AG10803 (cell line): ENCODE measurements at regions not wholly inside any gene's neighbourhood (a gene's known extent, or its start where the extent isn't known, plus 50 kb on each side); places are given as distances from the start of the nearest gene placed in this dataset.

Experiments used
- DNase-seq: peaks from one replicate; pipeline ENCODE4 v3.0.0; 2010; ENCODE audit warnings: low read depth
- H3K4me3 ChIP-seq: 2 replicates; pipeline ENCODE4 v1.5.1; 2011; ENCODE audit warnings: mild to moderate bottlenecking, low read length, control low read depth
- TF ChIP-seq, protein P1 (sequence below): conservative IDR thresholded peaks from 2 replicates; pipeline ENCODE4 v1.5.1; 2011; ENCODE audit warnings: mild to moderate bottlenecking, low read length, control low read depth, inconsistent platforms

DNA sequence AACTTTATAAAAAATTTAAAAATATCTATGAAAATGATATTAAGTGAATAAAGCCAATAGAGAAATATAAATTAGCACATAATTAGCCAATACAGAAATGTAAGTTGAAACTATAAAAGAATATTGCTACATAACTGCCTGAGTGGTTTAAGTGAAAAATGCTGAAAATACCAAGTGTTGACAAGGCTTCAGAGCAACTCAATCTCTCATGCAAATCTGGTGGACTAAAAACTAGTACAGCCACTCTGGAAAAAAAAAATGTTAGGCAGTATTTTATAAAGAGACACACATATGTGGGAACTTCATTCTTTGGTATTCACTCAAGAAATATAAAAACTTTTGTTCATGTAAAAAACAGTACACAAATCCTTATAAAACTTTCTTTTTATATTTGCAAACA lies 833.7 kb upstream of the ROBO1 start:
- DNase-seq = no peak
- H3K4me3 ChIP-seq = no peak overlapping the region
- TF ChIP-seq, protein P1, sequence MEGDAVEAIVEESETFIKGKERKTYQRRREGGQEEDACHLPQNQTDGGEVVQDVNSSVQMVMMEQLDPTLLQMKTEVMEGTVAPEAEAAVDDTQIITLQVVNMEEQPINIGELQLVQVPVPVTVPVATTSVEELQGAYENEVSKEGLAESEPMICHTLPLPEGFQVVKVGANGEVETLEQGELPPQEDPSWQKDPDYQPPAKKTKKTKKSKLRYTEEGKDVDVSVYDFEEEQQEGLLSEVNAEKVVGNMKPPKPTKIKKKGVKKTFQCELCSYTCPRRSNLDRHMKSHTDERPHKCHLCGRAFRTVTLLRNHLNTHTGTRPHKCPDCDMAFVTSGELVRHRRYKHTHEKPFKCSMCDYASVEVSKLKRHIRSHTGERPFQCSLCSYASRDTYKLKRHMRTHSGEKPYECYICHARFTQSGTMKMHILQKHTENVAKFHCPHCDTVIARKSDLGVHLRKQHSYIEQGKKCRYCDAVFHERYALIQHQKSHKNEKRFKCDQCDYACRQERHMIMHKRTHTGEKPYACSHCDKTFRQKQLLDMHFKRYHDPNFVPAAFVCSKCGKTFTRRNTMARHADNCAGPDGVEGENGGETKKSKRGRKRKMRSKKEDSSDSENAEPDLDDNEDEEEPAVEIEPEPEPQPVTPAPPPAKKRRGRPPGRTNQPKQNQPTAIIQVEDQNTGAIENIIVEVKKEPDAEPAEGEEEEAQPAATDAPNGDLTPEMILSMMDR = no peak

DNA sequence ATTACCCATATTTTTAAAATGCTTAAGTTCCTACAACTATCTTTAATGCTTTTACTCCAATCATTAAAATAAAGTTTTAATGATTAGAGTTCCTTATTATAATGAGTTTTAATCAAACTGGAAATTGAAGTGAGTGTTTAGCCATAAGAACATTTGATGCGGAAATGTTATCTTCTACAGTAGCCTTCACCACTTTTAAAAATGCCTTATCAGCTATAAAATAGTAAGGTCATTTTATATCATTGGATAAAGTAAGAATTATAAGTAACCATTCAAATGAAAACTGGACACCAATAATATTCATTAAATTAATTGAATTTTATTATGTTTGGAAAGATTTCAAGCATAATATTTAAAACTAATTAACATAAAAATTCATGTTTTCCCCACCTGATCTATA lies 825.0 kb upstream of the ROBO1 start:
- no peak overlapping the region for H3K4me3 ChIP-seq
- DNase-seq = no peak
- TF ChIP-seq, protein P1 = no peak

GRCh38 chr3:80586338-80586737 lies 818.5 kb upstream of the ROBO1 start:
- no peak for DNase-seq
- no peak overlapping the region for H3K4me3 ChIP-seq
- TF ChIP-seq, protein P1 = no peak

DNA sequence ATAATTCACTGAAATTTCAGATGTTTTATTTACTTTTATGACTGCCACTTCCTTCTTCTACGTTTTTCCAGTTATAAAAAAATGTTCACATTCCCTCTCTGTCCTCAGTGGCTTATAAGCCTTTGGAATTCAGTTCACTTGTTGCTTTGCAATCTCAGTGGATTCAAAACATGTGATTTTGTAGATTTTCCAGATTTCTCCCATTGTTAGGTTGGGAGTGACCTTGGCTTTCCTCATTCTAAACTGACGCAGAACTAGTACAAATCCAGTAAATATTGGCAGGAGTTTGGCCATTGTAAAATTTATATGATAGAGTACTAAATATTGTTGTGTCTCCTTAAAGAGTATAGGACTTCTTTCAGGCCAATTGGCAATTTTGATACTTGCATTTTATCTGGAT lies 812.3 kb upstream of the ROBO1 start:
- no peak for DNase-seq
- H3K4me3 ChIP-seq = no peak overlapping the region
- TF ChIP-seq, protein P1 = no peak

GRCh38 chr3:80564391-80564790 lies 796.6 kb upstream of the ROBO1 start:
- TF ChIP-seq, protein P1 = no peak
- no peak overlapping the region for H3K4me3 ChIP-seq
- no peak for DNase-seq

- DNase-seq = no peak
- H3K4me3 ChIP-seq = no peak overlapping the region
- TF ChIP-seq, protein P1 = no peak
These were observed 791.9 kb upstream of the ROBO1 start for GRCh38 chr3:80559701-80560100.

- no peak overlapping the region for H3K4me3 ChIP-seq
- TF ChIP-seq, protein P1 = no peak
- no peak for DNase-seq
These were observed 789.0 kb upstream of the ROBO1 start for GRCh38 chr3:80556763-80557162.
